Gastroesophageal sphincter (tissue), 4 donors: ENCODE measurements at regions not wholly inside any gene's neighbourhood (a gene's known extent, or its start where the extent isn't known, plus 50 kb on each side); places are given as distances from the start of the nearest gene placed in this dataset.

ENCODE experiments used
- ATAC-seq: fragments of 150-250 bp; one replicate; pipeline ENCODE4 v1.9.1; 2016; ENCODE audit warnings: mild to moderate bottlenecking, moderate library complexity
- H3K27ac ChIP-seq, 4 donors: fragments of 200-600 bp; sonication (generic) in 3 of 4; 1 replicate in 3 of 4; 2 replicates in 1 of 4; pipeline ENCODE4 v1.5.1; 2016 to 2019
- H3K27me3 ChIP-seq: fragments of 200-600 bp; sonication (generic); one replicate; pipeline ENCODE4 v1.5.1; 2019
- H3K36me3 ChIP-seq, 2 donors: fragments of 200-600 bp; sonication (generic); one replicate each; pipeline ENCODE4 v1.5.1; 2019; ENCODE audit warnings: control low read depth in 1 of 2
- H3K4me1 ChIP-seq, 3 donors: fragments of 200-600 bp; sonication (generic); 1 replicate in 2 of 3; 2 replicates in 1 of 3; pipeline ENCODE4 v1.5.1; 2016 to 2019; ENCODE audit warnings: control low read depth in 2 of 3
- H3K4me3 ChIP-seq, 2 donors: fragments of 200-600 bp; sonication (generic); one replicate each; pipeline ENCODE4 v1.5.1; 2019; ENCODE audit warnings: mild to moderate bottlenecking in 1 of 2, moderate library complexity in 1 of 2
- H3K9me3 ChIP-seq, 3 donors: fragments of 200-600 bp; sonication (generic); one replicate each; pipeline ENCODE4 v1.5.1; 2017 to 2019; ENCODE audit warnings: control low read depth in 2 of 3
- EP300 ChIP-seq: sonication (generic); formaldehyde crosslinking; IDR thresholded peaks from one replicate; pipeline ENCODE4 v1.6.1; 2017; ENCODE audit warnings: antibody characterized with exemption, mild to moderate bottlenecking
- POLR2A ChIP-seq, 2 donors: fragments of 450-650 bp; IDR thresholded peaks; one replicate each; pipeline ENCODE4 v1.6.1; 2017; ENCODE audit warnings: antibody characterized with exemption in 2 of 2, mild to moderate bottlenecking in 2 of 2, moderate library complexity in 1 of 2
- WGBS, 2 donors: methylation state at CpG; one replicate each; pipeline ENCODE4 v1.1.5; 2018; ENCODE audit warnings: low coverage in 1 of 2; 5-methylcytosine and 5-hydroxymethylcytosine counted together
- small RNA-seq, 4 donors: library from RNA; depleted of rRNA; stranded (forward); fragments of <200 nt; gene quantifications; one replicate each; pipeline ENCODE3, GENCODE V24; 2016

DNA sequence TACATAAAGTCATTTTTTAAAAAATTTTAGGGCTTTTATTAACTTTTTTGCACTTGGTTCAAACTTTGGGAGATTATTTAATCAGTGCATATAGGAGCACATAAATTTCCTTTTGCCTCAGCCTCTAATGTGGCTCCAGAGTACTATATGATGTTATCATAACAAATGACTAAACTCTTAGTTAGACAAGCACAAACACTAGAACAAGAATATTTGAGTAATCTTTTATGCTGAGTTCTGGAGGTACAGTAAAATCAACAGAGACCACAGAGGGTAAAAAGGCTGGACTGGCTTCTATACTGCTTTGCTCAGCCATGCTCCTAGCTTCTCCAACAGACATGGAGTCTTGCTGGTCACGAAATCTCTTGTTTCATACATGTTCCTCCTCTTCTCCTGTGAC, 52.5 kb upstream of the SGCD start:
- H3K27me3 ChIP-seq = no peaks in the 10 kb centered on the region
- H3K9me3 ChIP-seq = peaks cover 0 to 6% (median 0%) of the 10 kb centered on the region in 3 donors
- 85% methylated on average over 1 of the region's 1 CpG; no CpG with 5 or more reads in 1 of the 2 donors for WGBS, 2 donors
- peaks cover 0 to 16% (median 0%) of the 10 kb centered on the region in 3 donors for H3K4me1 ChIP-seq
- H3K4me3 ChIP-seq = no peak overlapping the region
- H3K36me3 ChIP-seq = no peaks in the 10 kb centered on the region
- no peak overlapping the region for H3K27ac ChIP-seq
- no peak for TF ChIP-seq POLR2A (IDR thresholded peaks at IDR 0.05)
- no peak for TF ChIP-seq EP300
- no peak for ATAC-seq

Small RNAs in the stretch of these regions (small RNA-seq; reads per million reads assigned to genes)
- 0 to 0.13 (median 0) reads per million in 4 donors for gene RNA5SP199
